HepG2 (cell line): ENCODE measurements at regions not wholly inside any gene's neighbourhood (a gene's known extent, or its start where the extent isn't known, plus 50 kb on each side); places are given as distances from the start of the nearest gene placed in this dataset.

Experiments
- EP300 ChIP-seq, 3 experiments: sonication (generic) in 1 of 3; formaldehyde crosslinking in 1 of 3; IDR thresholded peaks; 2 replicates each; pipeline versions ENCODE4 v1.5.1 to v1.6.1; 2011 to 2020; ENCODE audit warnings: low read depth in 2 of 3, low read length in 2 of 3, borderline replicate concordance in 1 of 3, improper control_type of control experiment in 1 of 3, mild to moderate bottlenecking in 1 of 3, missing genetic modification reagents in 1 of 3, moderate library complexity in 1 of 3
- FOXM1 ChIP-seq: sonication (generic); formaldehyde crosslinking; IDR thresholded peaks from 2 replicates; pipeline ENCODE4 v1.5.0; 2020; ENCODE audit warnings: missing genetic modification reagents
- HNRNPUL1 ChIP-seq: fragments of 200-400 bp; formaldehyde crosslinking; IDR thresholded peaks from 2 replicates; pipeline ENCODE4 v1.6.1; 2017; ENCODE audit warnings: low read depth, mild to moderate bottlenecking, low read length, moderate library complexity
- KDM1A ChIP-seq: IDR thresholded peaks from 2 replicates; pipeline ENCODE4 v1.6.1; 2016; ENCODE audit warnings: missing compliant biosample characterization
- REXO4 ChIP-seq: sonication (generic); formaldehyde crosslinking; IDR thresholded peaks from 2 replicates; pipeline ENCODE4 v1.8.0; 2022; ENCODE audit warnings: missing genetic modification reagents, mild to moderate bottlenecking, borderline replicate concordance
- SMC3 ChIP-seq: IDR thresholded peaks from 2 replicates; pipeline ENCODE4 v1.6.1; 2011; ENCODE audit warnings: low read length, improper control_type of control experiment
- TF ChIP-seq, protein P1 (sequence below): sonication (generic); formaldehyde crosslinking; IDR thresholded peaks from 2 replicates; pipeline ENCODE4 v1.8.1; 2023; ENCODE audit warnings: missing genetic modification reagents, inconsistent platforms, borderline replicate concordance
- TF ChIP-seq, protein P2 (sequence below), 2 experiments: sonication (generic) in 1 of 2; formaldehyde crosslinking in 1 of 2; IDR thresholded peaks; 2 replicates each; pipeline versions ENCODE4 v1.5.1 to v1.6.1; 2011 to 2020; ENCODE audit warnings: borderline replicate concordance in 1 of 2, low read depth in 1 of 2, low read length in 1 of 2, mild to moderate bottlenecking in 1 of 2, missing genetic modification reagents in 1 of 2, moderate library complexity in 1 of 2
- TF ChIP-seq, protein P3 (sequence below): sonication (generic); formaldehyde crosslinking; IDR thresholded peaks from 2 replicates; pipeline ENCODE4 v1.5.0; 2020; ENCODE audit warnings: mild to moderate bottlenecking, missing genetic modification reagents, moderate library complexity
- TF ChIP-seq, protein P4 (sequence below): sonication (generic); formaldehyde crosslinking; IDR thresholded peaks from 2 replicates; pipeline ENCODE4 v1.5.1; 2020; ENCODE audit warnings: mild to moderate bottlenecking, moderate library complexity, missing genetic modification reagents
- TF ChIP-seq, protein P5 (sequence below): sonication (generic); formaldehyde crosslinking; IDR thresholded peaks from 2 replicates; pipeline ENCODE4 v1.4.0; 2020; ENCODE audit warnings: missing genetic modification reagents, mild to moderate bottlenecking, borderline replicate concordance
- TF ChIP-seq, protein P6 (sequence below), 2 experiments: IDR thresholded peaks; 2 replicates each; pipeline ENCODE4 v1.6.1; 2011 to 2012; ENCODE audit warnings: low read length in 2 of 2, borderline replicate concordance in 1 of 2, low read depth in 1 of 2, mild to moderate bottlenecking in 1 of 2, moderate library complexity in 1 of 2

DNA sequence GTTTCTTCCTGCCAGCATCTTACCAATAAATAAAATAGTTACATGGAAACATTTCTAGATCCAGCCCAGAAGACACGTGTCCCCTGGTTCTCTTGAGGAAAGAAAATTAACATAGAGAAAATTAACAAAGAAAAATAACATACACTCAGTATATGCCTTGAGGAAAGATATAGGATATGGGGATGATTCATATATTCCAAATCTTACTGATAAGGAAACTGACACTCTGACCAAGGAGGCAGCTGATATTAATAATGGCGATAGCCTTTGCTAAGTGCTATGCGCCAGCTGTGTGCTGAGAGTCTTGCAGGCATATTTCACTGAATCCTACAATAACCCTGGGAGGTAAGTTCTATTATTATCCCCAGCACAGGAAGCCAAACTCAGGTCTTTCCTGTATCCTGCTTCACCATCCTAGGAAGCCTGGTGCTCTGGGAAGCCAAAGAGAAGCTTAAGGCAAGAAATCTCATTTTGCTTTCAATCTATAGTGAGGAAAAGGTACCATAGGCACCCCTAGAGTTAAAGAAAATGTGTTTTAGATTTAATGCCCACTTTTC lies 302.7 kb upstream of the NREP start:
- TF ChIP-seq, protein P1, sequence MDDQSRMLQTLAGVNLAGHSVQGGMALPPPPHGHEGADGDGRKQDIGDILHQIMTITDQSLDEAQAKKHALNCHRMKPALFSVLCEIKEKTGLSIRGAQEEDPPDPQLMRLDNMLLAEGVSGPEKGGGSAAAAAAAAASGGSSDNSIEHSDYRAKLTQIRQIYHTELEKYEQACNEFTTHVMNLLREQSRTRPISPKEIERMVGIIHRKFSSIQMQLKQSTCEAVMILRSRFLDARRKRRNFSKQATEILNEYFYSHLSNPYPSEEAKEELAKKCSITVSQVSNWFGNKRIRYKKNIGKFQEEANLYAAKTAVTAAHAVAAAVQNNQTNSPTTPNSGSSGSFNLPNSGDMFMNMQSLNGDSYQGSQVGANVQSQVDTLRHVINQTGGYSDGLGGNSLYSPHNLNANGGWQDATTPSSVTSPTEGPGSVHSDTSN: no peak
- TF ChIP-seq, protein P2, sequence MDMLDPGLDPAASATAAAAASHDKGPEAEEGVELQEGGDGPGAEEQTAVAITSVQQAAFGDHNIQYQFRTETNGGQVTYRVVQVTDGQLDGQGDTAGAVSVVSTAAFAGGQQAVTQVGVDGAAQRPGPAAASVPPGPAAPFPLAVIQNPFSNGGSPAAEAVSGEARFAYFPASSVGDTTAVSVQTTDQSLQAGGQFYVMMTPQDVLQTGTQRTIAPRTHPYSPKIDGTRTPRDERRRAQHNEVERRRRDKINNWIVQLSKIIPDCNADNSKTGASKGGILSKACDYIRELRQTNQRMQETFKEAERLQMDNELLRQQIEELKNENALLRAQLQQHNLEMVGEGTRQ (IDR thresholded peaks at IDR 0.05; ENCODE audit: low read depth, low read length): no peak
- TF ChIP-seq, protein P2 (CRISPR knock-in tag; IDR thresholded peaks at IDR 0.05; ENCODE audit: borderline replicate concordance): no peak
- TF ChIP-seq SMC3: no peak
- TF ChIP-seq, protein P3, sequence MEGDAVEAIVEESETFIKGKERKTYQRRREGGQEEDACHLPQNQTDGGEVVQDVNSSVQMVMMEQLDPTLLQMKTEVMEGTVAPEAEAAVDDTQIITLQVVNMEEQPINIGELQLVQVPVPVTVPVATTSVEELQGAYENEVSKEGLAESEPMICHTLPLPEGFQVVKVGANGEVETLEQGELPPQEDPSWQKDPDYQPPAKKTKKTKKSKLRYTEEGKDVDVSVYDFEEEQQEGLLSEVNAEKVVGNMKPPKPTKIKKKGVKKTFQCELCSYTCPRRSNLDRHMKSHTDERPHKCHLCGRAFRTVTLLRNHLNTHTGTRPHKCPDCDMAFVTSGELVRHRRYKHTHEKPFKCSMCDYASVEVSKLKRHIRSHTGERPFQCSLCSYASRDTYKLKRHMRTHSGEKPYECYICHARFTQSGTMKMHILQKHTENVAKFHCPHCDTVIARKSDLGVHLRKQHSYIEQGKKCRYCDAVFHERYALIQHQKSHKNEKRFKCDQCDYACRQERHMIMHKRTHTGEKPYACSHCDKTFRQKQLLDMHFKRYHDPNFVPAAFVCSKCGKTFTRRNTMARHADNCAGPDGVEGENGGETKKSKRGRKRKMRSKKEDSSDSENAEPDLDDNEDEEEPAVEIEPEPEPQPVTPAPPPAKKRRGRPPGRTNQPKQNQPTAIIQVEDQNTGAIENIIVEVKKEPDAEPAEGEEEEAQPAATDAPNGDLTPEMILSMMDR (CRISPR knock-in tag): no peak
- TF ChIP-seq EP300 (IDR thresholded peaks at IDR 0.05; ENCODE audit: low read depth in 2 of 2, low read length in 2 of 2): no peak
- no peak for TF ChIP-seq EP300 (CRISPR knock-in tag; IDR thresholded peaks at IDR 0.05; ENCODE audit: borderline replicate concordance)
- TF ChIP-seq HNRNPUL1: no peak
- TF ChIP-seq, protein P4, sequence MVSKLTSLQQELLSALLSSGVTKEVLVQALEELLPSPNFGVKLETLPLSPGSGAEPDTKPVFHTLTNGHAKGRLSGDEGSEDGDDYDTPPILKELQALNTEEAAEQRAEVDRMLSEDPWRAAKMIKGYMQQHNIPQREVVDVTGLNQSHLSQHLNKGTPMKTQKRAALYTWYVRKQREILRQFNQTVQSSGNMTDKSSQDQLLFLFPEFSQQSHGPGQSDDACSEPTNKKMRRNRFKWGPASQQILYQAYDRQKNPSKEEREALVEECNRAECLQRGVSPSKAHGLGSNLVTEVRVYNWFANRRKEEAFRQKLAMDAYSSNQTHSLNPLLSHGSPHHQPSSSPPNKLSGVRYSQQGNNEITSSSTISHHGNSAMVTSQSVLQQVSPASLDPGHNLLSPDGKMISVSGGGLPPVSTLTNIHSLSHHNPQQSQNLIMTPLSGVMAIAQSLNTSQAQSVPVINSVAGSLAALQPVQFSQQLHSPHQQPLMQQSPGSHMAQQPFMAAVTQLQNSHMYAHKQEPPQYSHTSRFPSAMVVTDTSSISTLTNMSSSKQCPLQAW: no peak
- TF ChIP-seq, protein P5, sequence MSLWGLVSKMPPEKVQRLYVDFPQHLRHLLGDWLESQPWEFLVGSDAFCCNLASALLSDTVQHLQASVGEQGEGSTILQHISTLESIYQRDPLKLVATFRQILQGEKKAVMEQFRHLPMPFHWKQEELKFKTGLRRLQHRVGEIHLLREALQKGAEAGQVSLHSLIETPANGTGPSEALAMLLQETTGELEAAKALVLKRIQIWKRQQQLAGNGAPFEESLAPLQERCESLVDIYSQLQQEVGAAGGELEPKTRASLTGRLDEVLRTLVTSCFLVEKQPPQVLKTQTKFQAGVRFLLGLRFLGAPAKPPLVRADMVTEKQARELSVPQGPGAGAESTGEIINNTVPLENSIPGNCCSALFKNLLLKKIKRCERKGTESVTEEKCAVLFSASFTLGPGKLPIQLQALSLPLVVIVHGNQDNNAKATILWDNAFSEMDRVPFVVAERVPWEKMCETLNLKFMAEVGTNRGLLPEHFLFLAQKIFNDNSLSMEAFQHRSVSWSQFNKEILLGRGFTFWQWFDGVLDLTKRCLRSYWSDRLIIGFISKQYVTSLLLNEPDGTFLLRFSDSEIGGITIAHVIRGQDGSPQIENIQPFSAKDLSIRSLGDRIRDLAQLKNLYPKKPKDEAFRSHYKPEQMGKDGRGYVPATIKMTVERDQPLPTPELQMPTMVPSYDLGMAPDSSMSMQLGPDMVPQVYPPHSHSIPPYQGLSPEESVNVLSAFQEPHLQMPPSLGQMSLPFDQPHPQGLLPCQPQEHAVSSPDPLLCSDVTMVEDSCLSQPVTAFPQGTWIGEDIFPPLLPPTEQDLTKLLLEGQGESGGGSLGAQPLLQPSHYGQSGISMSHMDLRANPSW (CRISPR knock-in tag): no peak
- no peak for TF ChIP-seq REXO4
- no peak for TF ChIP-seq FOXM1 (CRISPR knock-in tag)
- no peak for TF ChIP-seq KDM1A (CRISPR knock-in tag)
- TF ChIP-seq, protein P6, sequence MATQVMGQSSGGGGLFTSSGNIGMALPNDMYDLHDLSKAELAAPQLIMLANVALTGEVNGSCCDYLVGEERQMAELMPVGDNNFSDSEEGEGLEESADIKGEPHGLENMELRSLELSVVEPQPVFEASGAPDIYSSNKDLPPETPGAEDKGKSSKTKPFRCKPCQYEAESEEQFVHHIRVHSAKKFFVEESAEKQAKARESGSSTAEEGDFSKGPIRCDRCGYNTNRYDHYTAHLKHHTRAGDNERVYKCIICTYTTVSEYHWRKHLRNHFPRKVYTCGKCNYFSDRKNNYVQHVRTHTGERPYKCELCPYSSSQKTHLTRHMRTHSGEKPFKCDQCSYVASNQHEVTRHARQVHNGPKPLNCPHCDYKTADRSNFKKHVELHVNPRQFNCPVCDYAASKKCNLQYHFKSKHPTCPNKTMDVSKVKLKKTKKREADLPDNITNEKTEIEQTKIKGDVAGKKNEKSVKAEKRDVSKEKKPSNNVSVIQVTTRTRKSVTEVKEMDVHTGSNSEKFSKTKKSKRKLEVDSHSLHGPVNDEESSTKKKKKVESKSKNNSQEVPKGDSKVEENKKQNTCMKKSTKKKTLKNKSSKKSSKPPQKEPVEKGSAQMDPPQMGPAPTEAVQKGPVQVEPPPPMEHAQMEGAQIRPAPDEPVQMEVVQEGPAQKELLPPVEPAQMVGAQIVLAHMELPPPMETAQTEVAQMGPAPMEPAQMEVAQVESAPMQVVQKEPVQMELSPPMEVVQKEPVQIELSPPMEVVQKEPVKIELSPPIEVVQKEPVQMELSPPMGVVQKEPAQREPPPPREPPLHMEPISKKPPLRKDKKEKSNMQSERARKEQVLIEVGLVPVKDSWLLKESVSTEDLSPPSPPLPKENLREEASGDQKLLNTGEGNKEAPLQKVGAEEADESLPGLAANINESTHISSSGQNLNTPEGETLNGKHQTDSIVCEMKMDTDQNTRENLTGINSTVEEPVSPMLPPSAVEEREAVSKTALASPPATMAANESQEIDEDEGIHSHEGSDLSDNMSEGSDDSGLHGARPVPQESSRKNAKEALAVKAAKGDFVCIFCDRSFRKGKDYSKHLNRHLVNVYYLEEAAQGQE (IDR thresholded peaks at IDR 0.05; ENCODE audit: borderline replicate concordance in 1 of 2, low read depth in 1 of 2, low read length in 2 of 2): no peak
